Right lobe of liver (tissue), 4 donors: ENCODE measurements at regions not wholly inside any gene's neighbourhood (a gene's known extent, or its start where the extent isn't known, plus 50 kb on each side); places are given as distances from the start of the nearest gene placed in this dataset.

Experiments
- CTCF ChIP-seq, 4 donors: fragments of 200-600 bp in 3 of 4; fragments of 450-650 bp in 1 of 4; IDR thresholded peaks; one replicate each; pipeline versions ENCODE4 v1.5.1 to v1.8.0; 2016 to 2022; ENCODE audit warnings: antibody characterized with exemption in 4 of 4, mild to moderate bottlenecking in 2 of 4
- POLR2A ChIP-seq: fragments of 450-650 bp; IDR thresholded peaks from one replicate; pipeline ENCODE4 v1.6.1; 2017; ENCODE audit warnings: antibody characterized with exemption, mild to moderate bottlenecking
- donor health status: DM: no; HTN: no; CAD: no.
- donor health status: DM: no; HTN: no; CAD: no.
- donor health status: DM: no; HTN: yes; CAD: no.

GRCh38 chr20:21918398-21918797 lies 212.9 kb downstream of the PAX1 start:
- TF ChIP-seq POLR2A = no peak
- TF ChIP-seq CTCF (IDR thresholded peaks at IDR 0.05) = no peak
